Naive B cell (primary cell): ENCODE measurements at regions not wholly inside any gene's neighbourhood (a gene's known extent, or its start where the extent isn't known, plus 50 kb on each side); places are given as distances from the start of the nearest gene placed in this dataset.
A peak's percentile ranks its signal among the peaks of the same experiment; 100 is the strongest.

ENCODE experiments used
- ATAC-seq, 2 donors: fragments of 150-1000 bp; cut with Tn5 transposase; 2 replicates each; pipeline ENCODE4 v1.10.0; 2021; ENCODE audit warnings: low read depth in 2 of 2, mild to moderate bottlenecking in 2 of 2, moderate library complexity in 2 of 2
- DNase-seq: peaks from one replicate; pipeline ENCODE4 v3.0.0; 2022
- H3K27ac Mint-ChIP-seq, 6 donors: one replicate each; pipeline ENCODE4 v1.8.0; 2020 to 2022; ENCODE audit warnings: mild to moderate bottlenecking in 6 of 6, mixed read lengths in 6 of 6, moderate library complexity in 5 of 6, inconsistent platforms in 2 of 6
- H3K27me3 Mint-ChIP-seq, 3 donors: one replicate each; pipeline ENCODE4 v1.8.0; 2021 to 2022; ENCODE audit warnings: mixed read lengths in 3 of 3, mild to moderate bottlenecking in 1 of 3
- H3K36me3 Mint-ChIP-seq, 2 donors: one replicate each; pipeline ENCODE4 v1.8.0; 2020 to 2022; ENCODE audit warnings: mixed read lengths in 2 of 2, inconsistent platforms in 1 of 2, mild to moderate bottlenecking in 1 of 2
- H3K4me1 Mint-ChIP-seq, 3 donors: one replicate each; pipeline ENCODE4 v1.8.0; 2020 to 2022; ENCODE audit warnings: mixed read lengths in 3 of 3, inconsistent platforms in 1 of 3, mild to moderate bottlenecking in 1 of 3, moderate library complexity in 1 of 3
- H3K4me3 Mint-ChIP-seq, 8 donors: one replicate each; pipeline ENCODE4 v1.8.0; 2020 to 2022; ENCODE audit warnings: mild to moderate bottlenecking in 8 of 8, mixed read lengths in 8 of 8, moderate library complexity in 8 of 8, inconsistent platforms in 2 of 8
- H3K9me3 Mint-ChIP-seq, 7 donors: one replicate each; pipeline ENCODE4 v1.8.0; 2020 to 2022; ENCODE audit warnings: mixed read lengths in 7 of 7, mild to moderate bottlenecking in 5 of 7, inconsistent platforms in 2 of 7, moderate library complexity in 1 of 7

- no peaks in the 10 kb centered on the region for H3K4me1 Mint-ChIP-seq
- no peak for ATAC-seq
- H3K9me3 Mint-ChIP-seq: peaks cover 0 to 2% (median 0%) of the 10 kb centered on the region in 7 donors
- no peak overlapping the region for H3K4me3 Mint-ChIP-seq
- no peaks in the 10 kb centered on the region for H3K36me3 Mint-ChIP-seq
- H3K27ac Mint-ChIP-seq: no peak overlapping the region
- DNase-seq: no peak
- H3K27me3 Mint-ChIP-seq: peaks cover 5 to 32% (median 25%) of the 10 kb centered on the region in 3 donors
Measured at GRCh38 chr6:3610206-3610605, 141.3 kb downstream of the PXDC1 start.

- no peak for DNase-seq
- Mint-ChIP-seq H3K4me3 (no peak overlapping the region), H3K27ac (no peak overlapping the region), H3K27me3 (peaks cover 11 to 33% (median 32%) of the 10 kb centered on the region in 3 donors), H3K36me3 (no peaks in the 10 kb centered on the region), H3K4me1 (no peaks in the 10 kb centered on the region), H3K9me3 (peaks cover 0 to 2% (median 0%) of the 10 kb centered on the region in 7 donors)
- ATAC-seq: no peak
Measured at GRCh38 chr6:3609388-3609787, 142.1 kb downstream of the PXDC1 start.

- Mint-ChIP-seq H3K4me1 (no peaks in the 10 kb centered on the region), H3K27me3 (peaks cover 20 to 38% (median 37%) of the 10 kb centered on the region in 3 donors), H3K9me3 (peaks cover 0 to 7% (median 4%) of the 10 kb centered on the region in 7 donors), H3K27ac (no peak overlapping the region), H3K4me3 (peak overlapping the region in 1 of 8 donors; percentile 37), H3K36me3 (no peaks in the 10 kb centered on the region)
- no peak for DNase-seq
- ATAC-seq: no peak
Measured at GRCh38 chr6:3608159-3608558, 143.4 kb downstream of the PXDC1 start.

GRCh38 chr6:3607599-3607998 lies 143.9 kb downstream of the PXDC1 start:
- peak overlapping the region in 1 of 8 donors; percentile 37 for H3K4me3 Mint-ChIP-seq
- H3K27me3 Mint-ChIP-seq: peaks cover 26 to 36% (median 33%) of the 10 kb centered on the region in 3 donors
- H3K36me3 Mint-ChIP-seq: peaks cover 0 to 5% of the 10 kb centered on the region in 2 donors
- H3K4me1 Mint-ChIP-seq: no peaks in the 10 kb centered on the region
- H3K27ac Mint-ChIP-seq: no peak overlapping the region
- no peak for ATAC-seq
- H3K9me3 Mint-ChIP-seq: peaks cover under 1 to 11% (median 9%) of the 10 kb centered on the region in 7 donors
- no peak for DNase-seq

GRCh38 chr6:3607171-3607570 lies 144.3 kb downstream of the PXDC1 start:
- ATAC-seq: no peak
- H3K27me3 Mint-ChIP-seq: peaks cover 29 to 36% (median 31%) of the 10 kb centered on the region in 3 donors
- no peaks in the 10 kb centered on the region for H3K4me1 Mint-ChIP-seq
- H3K27ac Mint-ChIP-seq: no peak overlapping the region
- peaks cover 5 to 15% (median 13%) of the 10 kb centered on the region in 7 donors for H3K9me3 Mint-ChIP-seq
- H3K4me3 Mint-ChIP-seq: no peak overlapping the region
- no peak for DNase-seq
- peaks cover 0 to 9% of the 10 kb centered on the region in 2 donors for H3K36me3 Mint-ChIP-seq

GRCh38 chr6:3603340-3604130 lies 146.7 kb upstream of the SLC22A23 start:
- ATAC-seq (no peak), DNase-seq (no peak)
- H3K4me1 Mint-ChIP-seq: no peaks in the 10 kb centered on the region
- H3K27me3 Mint-ChIP-seq: peaks cover 24 to 51% (median 28%) of the 10 kb centered on the region in 3 donors
- no peak overlapping the region for H3K27ac Mint-ChIP-seq
- no peak overlapping the region for H3K4me3 Mint-ChIP-seq
- peaks cover 10 to 21% of the 10 kb centered on the region in 2 donors for H3K36me3 Mint-ChIP-seq
- H3K9me3 Mint-ChIP-seq: peaks cover 15 to 47% (median 32%) of the 10 kb centered on the region in 7 donors

- Mint-ChIP-seq H3K36me3 (peaks cover 10 to 21% of the 10 kb centered on the region in 2 donors), H3K27ac (no peak overlapping the region), H3K4me1 (no peaks in the 10 kb centered on the region), H3K9me3 (peaks cover 15 to 47% (median 32%) of the 10 kb centered on the region in 7 donors), H3K4me3 (no peak overlapping the region), H3K27me3 (peaks cover 15 to 51% (median 28%) of the 10 kb centered on the region in 3 donors)
- DNase-seq (no peak), ATAC-seq (no peak)
Measured at GRCh38 chr6:3601570-3601969, 144.7 kb upstream of the SLC22A23 start.

- ATAC-seq (no peak), DNase-seq (no peak)
- no peak overlapping the region for H3K4me3 Mint-ChIP-seq
- H3K36me3 Mint-ChIP-seq: peaks cover 10 to 17% of the 10 kb centered on the region in 2 donors
- no peak overlapping the region for H3K27ac Mint-ChIP-seq
- peaks cover 7 to 36% (median 13%) of the 10 kb centered on the region in 3 donors for H3K27me3 Mint-ChIP-seq
- H3K9me3 Mint-ChIP-seq: peaks cover 6 to 38% (median 23%) of the 10 kb centered on the region in 7 donors
- H3K4me1 Mint-ChIP-seq: no peaks in the 10 kb centered on the region
Measured at GRCh38 chr6:3597500-3598064, 140.7 kb upstream of the SLC22A23 start.

GRCh38 chr6:3596766-3597165 lies 139.9 kb upstream of the SLC22A23 start:
- peaks cover 0 to 30% (median 15%) of the 10 kb centered on the region in 7 donors for H3K9me3 Mint-ChIP-seq
- peaks cover 5 to 32% (median 13%) of the 10 kb centered on the region in 3 donors for H3K27me3 Mint-ChIP-seq

GRCh38 chr6:3594201-3594600 lies 137.4 kb upstream of the SLC22A23 start:
- no peaks in the 10 kb centered on the region for H3K36me3 Mint-ChIP-seq
- peaks cover 0 to 13% (median 9%) of the 10 kb centered on the region in 3 donors for H3K27me3 Mint-ChIP-seq
- H3K27ac Mint-ChIP-seq: no peak overlapping the region
- no peaks in the 10 kb centered on the region for H3K4me1 Mint-ChIP-seq
- ATAC-seq (no peak), DNase-seq (no peak)
- peaks cover 0 to 10% (median 0%) of the 10 kb centered on the region in 7 donors for H3K9me3 Mint-ChIP-seq
- H3K4me3 Mint-ChIP-seq: no peak overlapping the region

More at GRCh38 chr6:3596766-3597165, 139.9 kb upstream of the SLC22A23 start:
- ATAC-seq (no peak), DNase-seq (no peak)
- Mint-ChIP-seq H3K27ac (no peak overlapping the region), H3K36me3 (peaks cover 9 to 10% of the 10 kb centered on the region in 2 donors), H3K4me1 (no peaks in the 10 kb centered on the region), H3K4me3 (no peak overlapping the region)

- Mint-ChIP-seq H3K27ac (no peak overlapping the region), H3K9me3 (peaks cover 0 to 6% (median 3%) of the 10 kb centered on the region in 7 donors), H3K27me3 (peaks cover 0 to 13% (median 9%) of the 10 kb centered on the region in 3 donors), H3K36me3 (no peaks in the 10 kb centered on the region), H3K4me3 (no peak overlapping the region), H3K4me1 (no peaks in the 10 kb centered on the region)
- no peak for DNase-seq
- no peak for ATAC-seq
Measured at GRCh38 chr6:3593161-3593560, 136.3 kb upstream of the SLC22A23 start.

GRCh38 chr6:3592371-3592941 lies 135.6 kb upstream of the SLC22A23 start:
- Mint-ChIP-seq H3K27me3 (peaks cover 0 to 13% (median 9%) of the 10 kb centered on the region in 3 donors), H3K4me3 (no peak overlapping the region), H3K9me3 (peaks cover 2 to 11% (median 5%) of the 10 kb centered on the region in 7 donors), H3K4me1 (no peaks in the 10 kb centered on the region), H3K36me3 (no peaks in the 10 kb centered on the region), H3K27ac (no peak overlapping the region)
- DNase-seq: no peak
- no peak for ATAC-seq

GRCh38 chr6:3591970-3592369 lies 135.1 kb upstream of the SLC22A23 start:
- DNase-seq (no peak), ATAC-seq (no peak)
- Mint-ChIP-seq H3K27ac (no peak overlapping the region), H3K9me3 (peaks cover 4 to 16% (median 9%) of the 10 kb centered on the region in 7 donors), H3K4me3 (no peak overlapping the region), H3K4me1 (no peaks in the 10 kb centered on the region), H3K36me3 (no peaks in the 10 kb centered on the region), H3K27me3 (peaks cover 4 to 18% (median 9%) of the 10 kb centered on the region in 3 donors)
